H9 (cell line): ENCODE measurements at regions not wholly inside any gene's neighbourhood (a gene's known extent, or its start where the extent isn't known, plus 50 kb on each side); places are given as distances from the start of the nearest gene placed in this dataset.
A peak's percentile ranks its signal among the peaks of the same experiment; 100 is the strongest.

Experiments used
- DNase-seq: peaks from one replicate; pipeline ENCODE4 v3.0.0-alpha.2; 2017
- H2AFZ ChIP-seq: one replicate; pipeline ENCODE4 v1.6.1; 2013; ENCODE audit warnings: mild to moderate bottlenecking, low read length, control low read depth, moderate library complexity
- H2AK5ac ChIP-seq: 2 replicates; pipeline ENCODE4 v1.6.1; 2013; ENCODE audit warnings: low read length, control low read depth, mixed read lengths; ENCODE audit not compliant: insufficient read length
- H2BK120ac ChIP-seq: one replicate; pipeline ENCODE4 v1.6.1; 2013; ENCODE audit warnings: low read depth, mild to moderate bottlenecking, low read length, control low read depth, inconsistent platforms; ENCODE audit not compliant: poor library complexity, severe bottlenecking
- H2BK12ac ChIP-seq: 2 replicates; pipeline ENCODE4 v1.6.1; 2013; ENCODE audit warnings: low read length, control low read depth, mixed read lengths, low read depth; ENCODE audit not compliant: insufficient read length
- H2BK15ac ChIP-seq: 2 replicates; pipeline ENCODE4 v1.6.1; 2013; ENCODE audit warnings: low read depth, low read length, control low read depth
- H2BK20ac ChIP-seq: one replicate; pipeline ENCODE4 v1.6.1; 2013; ENCODE audit warnings: low read depth, mild to moderate bottlenecking, low read length, control low read depth, inconsistent platforms; ENCODE audit not compliant: poor library complexity, severe bottlenecking
- H2BK5ac ChIP-seq: 2 replicates; pipeline ENCODE4 v1.6.1; 2013; ENCODE audit warnings: low read length, control low read depth, mixed read lengths; ENCODE audit not compliant: insufficient read length
- H3K14ac ChIP-seq: 2 replicates; pipeline ENCODE4 v1.6.1; 2013; ENCODE audit warnings: low read length, control low read depth; ENCODE audit not compliant: insufficient read depth
- H3K18ac ChIP-seq: 2 replicates; pipeline ENCODE4 v1.6.1; 2013; ENCODE audit warnings: low read depth, mild to moderate bottlenecking, mixed read lengths, low read length, control low read depth; ENCODE audit not compliant: insufficient read length
- H3K23ac ChIP-seq: 2 replicates; pipeline ENCODE4 v1.6.1; 2013; ENCODE audit warnings: low read length, control low read depth, mixed read lengths, low read depth; ENCODE audit not compliant: insufficient read length
- H3K23me2 ChIP-seq: 2 replicates; pipeline ENCODE4 v1.6.1; 2013; ENCODE audit warnings: low read depth, mild to moderate bottlenecking, mixed read lengths, low read length, control low read depth; ENCODE audit not compliant: insufficient read length, poor library complexity, severe bottlenecking
- H3K27ac ChIP-seq: 2 replicates; pipeline ENCODE4 v1.5.1; 2013; ENCODE audit warnings: low read length, control low read depth, mixed read lengths, low read depth; ENCODE audit not compliant: insufficient read length
- H3K27me3 ChIP-seq: 2 replicates; pipeline ENCODE4 v1.6.1; 2013; ENCODE audit warnings: low read length, control low read depth, inconsistent platforms; ENCODE audit not compliant: insufficient read depth
- H3K4ac ChIP-seq: 2 replicates; pipeline ENCODE4 v1.6.1; 2013; ENCODE audit warnings: low read depth, mild to moderate bottlenecking, control low read depth, inconsistent platforms, low read length, moderate library complexity
- H3K4me1 ChIP-seq: 2 replicates; pipeline ENCODE4 v1.6.1; 2013; ENCODE audit warnings: low read length, control low read depth, inconsistent platforms; ENCODE audit not compliant: insufficient read depth
- H3K4me2 ChIP-seq: 2 replicates; pipeline ENCODE4 v1.6.1; 2013; ENCODE audit warnings: low read length, control low read depth, mixed read lengths; ENCODE audit not compliant: insufficient read length, insufficient read depth
- H3K56ac ChIP-seq: 2 replicates; pipeline ENCODE4 v1.6.1; 2013; ENCODE audit warnings: low read depth, mild to moderate bottlenecking, mixed read lengths, low read length, control low read depth; ENCODE audit not compliant: insufficient read length
- H3K79me1 ChIP-seq: 2 replicates; pipeline ENCODE4 v1.6.1; 2013; ENCODE audit warnings: low read depth, mild to moderate bottlenecking, moderate library complexity, low read length, control low read depth, inconsistent platforms; ENCODE audit not compliant: insufficient read depth, poor library complexity, severe bottlenecking
- H3K79me2 ChIP-seq: 2 replicates; pipeline ENCODE4 v1.6.1; 2013; ENCODE audit warnings: low read length, control low read depth, inconsistent platforms; ENCODE audit not compliant: insufficient read depth
- H3K9ac ChIP-seq: 2 replicates; pipeline ENCODE4 v1.6.1; 2013; ENCODE audit warnings: low read length, control low read depth, mixed read lengths; ENCODE audit not compliant: insufficient read length; ENCODE audit errors: extremely low read depth
- H3K9me3 ChIP-seq: one replicate; pipeline ENCODE4 v1.6.1; 2013; ENCODE audit warnings: low read depth, low read length, inconsistent platforms; ENCODE audit not compliant: control insufficient read depth
- H3T11ph ChIP-seq: one replicate; pipeline ENCODE4 v1.6.1; 2013; ENCODE audit warnings: mild to moderate bottlenecking, low read length, control low read depth, inconsistent platforms
- H4K20me1 ChIP-seq: one replicate; pipeline ENCODE4 v1.6.1; 2013; ENCODE audit not compliant: control insufficient read depth, insufficient read length, insufficient read depth
- H4K5ac ChIP-seq: 2 replicates; pipeline ENCODE4 v1.6.1; 2013; ENCODE audit warnings: low read depth, mild to moderate bottlenecking, mixed read lengths, low read length, control low read depth; ENCODE audit not compliant: insufficient read length
- H4K8ac ChIP-seq: replicated peaks from 2 replicates; pipeline ENCODE4 v1.6.1; 2013; ENCODE audit warnings: low read length, control low read depth, mixed read lengths, low read depth; ENCODE audit not compliant: insufficient read length
- H4K91ac ChIP-seq: 2 replicates; pipeline ENCODE4 v1.6.1; 2013; ENCODE audit warnings: low read depth, mild to moderate bottlenecking, moderate library complexity, mixed read lengths, low read length, control low read depth; ENCODE audit not compliant: insufficient read length
- H3K27ac Mint-ChIP-seq, 3 experiments: 2 replicates in 2 of 3; 3 replicates in 1 of 3; pipeline ENCODE4 v1.8.0; 2020 to 2021; ENCODE audit warnings: mixed read lengths in 3 of 3, mild to moderate bottlenecking in 1 of 3, moderate library complexity in 1 of 3
- H3K27me3 Mint-ChIP-seq: 2 replicates; pipeline ENCODE4 v1.8.0; 2021; ENCODE audit warnings: low read depth, mild to moderate bottlenecking, moderate library complexity, mixed read lengths
- H3K36me3 Mint-ChIP-seq, 3 experiments: 2 replicates in 2 of 3; 3 replicates in 1 of 3; pipeline ENCODE4 v1.8.0; 2020 to 2021; ENCODE audit warnings: low read depth in 3 of 3, mixed read lengths in 3 of 3; ENCODE audit not compliant: insufficient read depth in 1 of 3
- H3K4me1 Mint-ChIP-seq, 2 experiments: 2 replicates each; pipeline ENCODE4 v1.8.0; 2020; ENCODE audit warnings: mixed read lengths in 2 of 2
- H3K4me3 Mint-ChIP-seq, 2 experiments: 2 replicates in 1 of 2; 3 replicates in 1 of 2; pipeline ENCODE4 v1.8.0; 2020 to 2021; ENCODE audit warnings: mild to moderate bottlenecking in 2 of 2, mixed read lengths in 2 of 2, moderate library complexity in 1 of 2
- H3K9me3 Mint-ChIP-seq, 2 experiments: 2 replicates in 1 of 2; 3 replicates in 1 of 2; pipeline ENCODE4 v1.8.0; 2020; ENCODE audit warnings: mild to moderate bottlenecking in 2 of 2, mixed read lengths in 2 of 2, moderate library complexity in 1 of 2
- CTCF ChIP-seq: fragments of 200-600 bp; sonication (generic); conservative IDR thresholded peaks from 3 replicates; pipeline ENCODE4 v1.8.0; 2021; ENCODE audit warnings: antibody characterized with exemption, mild to moderate bottlenecking
- WGBS: extraction: QIAGEN DNeasy Blood & Tissue Kit; methylation state at CpG from one replicate; pipeline ENCODE4 v1.1.7; 2013; ENCODE audit warnings: missing lambda C conversion rate, low lambda C conversion rate, mixed read lengths; ENCODE audit not compliant: insufficient read length; ENCODE audit errors: extremely low coverage; 5-methylcytosine and 5-hydroxymethylcytosine counted together

- no peak overlapping the region for H3K18ac ChIP-seq
- no peak for DNase-seq
- H3K4me3 Mint-ChIP-seq, result peak overlapping the region in 1 of 2 experiments; percentile 19; a peak in 1 of 5 replicates
- H3K27ac ChIP-seq, result no peak overlapping the region
- no peak overlapping the region for H4K5ac ChIP-seq
- no peak overlapping the region for H4K91ac ChIP-seq
- no peak overlapping the region for H3K9ac ChIP-seq
- no peak overlapping the region for H3K14ac ChIP-seq
- H3K9me3 ChIP-seq, result peaks cover 97% of the 10 kb centered on the region
- H2AK5ac ChIP-seq, result no peak overlapping the region
- H3K4ac ChIP-seq, result no peak overlapping the region
- no peak overlapping the region for H4K8ac ChIP-seq
- H2AFZ ChIP-seq, result no peak overlapping the region
- no peak overlapping the region for H3K23ac ChIP-seq
- no peak overlapping the region for H2BK5ac ChIP-seq
- no peak for TF ChIP-seq CTCF
- WGBS, result no CpG with 5 or more reads among the region's 10 CpGs
- no peaks in the 10 kb centered on the region for H3K4me1 ChIP-seq
- no peak overlapping the region for H3K4me2 ChIP-seq
- no peak overlapping the region for H2BK20ac ChIP-seq
- H3K79me2 ChIP-seq, result no peaks in the 10 kb centered on the region
- no peak overlapping the region for H2BK15ac ChIP-seq
- no peaks in the 10 kb centered on the region for H3K27me3 ChIP-seq
- no peak overlapping the region for H3T11ph ChIP-seq
- H2BK120ac ChIP-seq, result no peak overlapping the region
- H2BK12ac ChIP-seq, result no peak overlapping the region
- H3K23me2 ChIP-seq, result no peaks in the 10 kb centered on the region
- H3K27me3 Mint-ChIP-seq, result peaks cover 10% of the 10 kb centered on the region
- H3K4me1 Mint-ChIP-seq, result no peaks in the 10 kb centered on the region
- no peak overlapping the region for H3K56ac ChIP-seq
- H3K27ac Mint-ChIP-seq, result no peak overlapping the region
- no peaks in the 10 kb centered on the region for H4K20me1 ChIP-seq
- no peaks in the 10 kb centered on the region for H3K79me1 ChIP-seq
- peaks cover 19 to 40% (median 19%) of the 10 kb centered on the region in 3 experiments; a peak in 6 of 7 replicates for H3K36me3 Mint-ChIP-seq
- peaks cover 91 to 98% of the 10 kb centered on the region in 2 experiments for H3K9me3 Mint-ChIP-seq
Measured at GRCh38 chr22:47445716-47446290, 683.4 kb downstream of the TBC1D22A start.
